ENCODE measurements at regions not wholly inside any gene's neighbourhood (a gene's known extent, or its start where the extent isn't known, plus 50 kb on each side); places are given as distances from the start of the nearest gene placed in this dataset.

DNA sequence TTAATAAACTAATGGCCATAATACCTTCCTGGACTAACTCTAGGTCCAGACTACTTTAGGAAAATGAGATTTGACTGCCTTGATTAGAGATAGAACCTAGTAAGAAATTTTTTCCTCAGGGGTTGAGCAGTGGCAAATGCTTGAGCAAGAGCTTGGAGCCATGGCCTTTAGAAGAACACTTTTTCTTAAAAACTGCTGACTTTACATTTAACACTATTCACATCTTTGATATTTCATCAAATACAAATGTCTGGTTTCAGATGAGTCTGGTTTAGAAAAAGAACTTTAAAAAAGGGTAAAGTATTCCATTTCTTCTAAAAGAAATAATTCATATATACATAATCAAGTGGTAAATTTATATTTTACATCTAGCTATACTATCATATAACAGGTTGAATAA, 680.9 kb upstream of the PITX2 start:
- Histone ChIP-seq H3K9me1 (ENCODE audit: control insufficient read depth, extremely low read depth, insufficient read depth, low read length) (no peaks in the 10 kb centered on the region), H3K4me3 (ENCODE audit: control insufficient read depth in 2 of 3, extremely low read depth in 1 of 3, insufficient read depth in 2 of 3, low read depth in 1 of 3, low read length in 3 of 3) (no peak overlapping the region), H3K27me3 (ENCODE audit: control insufficient read depth, extremely low read depth, insufficient read depth, low read length) (no peaks in the 10 kb centered on the region), H2AFZ (ENCODE audit: control insufficient read depth, low read length) (no peak overlapping the region), H3K36me3 (ENCODE audit: control insufficient read depth in 2 of 2, extremely low read depth in 1 of 2, insufficient read depth in 2 of 2, low read length in 2 of 2) (no peaks in the 10 kb centered on the region), H3K79me2 (ENCODE audit: control insufficient read depth, insufficient read depth, low read length) (no peaks in the 10 kb centered on the region), H3K27ac (ENCODE audit: control insufficient read depth, insufficient read depth, low read length) (no peak overlapping the region), H3K9ac (ENCODE audit: control insufficient read depth, extremely low read depth, insufficient read depth, low read length) (no peak overlapping the region), H3K4me1 (ENCODE audit: control insufficient read depth, extremely low read depth, insufficient read depth, low read length) (no peaks in the 10 kb centered on the region), H3K4me2 (ENCODE audit: control insufficient read depth, extremely low read depth, insufficient read depth, low read depth, low read length) (no peak overlapping the region), H3K9me3 (ENCODE audit: control insufficient read depth, low read depth, low read length) (no peaks in the 10 kb centered on the region), H4K20me1 (ENCODE audit: control insufficient read depth, extremely low read depth, insufficient read depth, low read length) (no peaks in the 10 kb centered on the region)
- DNase-seq (ENCODE audit: low read depth, low spot score) (no peak), FAIRE-seq (no peak)
- TF ChIP-seq, protein P1, sequence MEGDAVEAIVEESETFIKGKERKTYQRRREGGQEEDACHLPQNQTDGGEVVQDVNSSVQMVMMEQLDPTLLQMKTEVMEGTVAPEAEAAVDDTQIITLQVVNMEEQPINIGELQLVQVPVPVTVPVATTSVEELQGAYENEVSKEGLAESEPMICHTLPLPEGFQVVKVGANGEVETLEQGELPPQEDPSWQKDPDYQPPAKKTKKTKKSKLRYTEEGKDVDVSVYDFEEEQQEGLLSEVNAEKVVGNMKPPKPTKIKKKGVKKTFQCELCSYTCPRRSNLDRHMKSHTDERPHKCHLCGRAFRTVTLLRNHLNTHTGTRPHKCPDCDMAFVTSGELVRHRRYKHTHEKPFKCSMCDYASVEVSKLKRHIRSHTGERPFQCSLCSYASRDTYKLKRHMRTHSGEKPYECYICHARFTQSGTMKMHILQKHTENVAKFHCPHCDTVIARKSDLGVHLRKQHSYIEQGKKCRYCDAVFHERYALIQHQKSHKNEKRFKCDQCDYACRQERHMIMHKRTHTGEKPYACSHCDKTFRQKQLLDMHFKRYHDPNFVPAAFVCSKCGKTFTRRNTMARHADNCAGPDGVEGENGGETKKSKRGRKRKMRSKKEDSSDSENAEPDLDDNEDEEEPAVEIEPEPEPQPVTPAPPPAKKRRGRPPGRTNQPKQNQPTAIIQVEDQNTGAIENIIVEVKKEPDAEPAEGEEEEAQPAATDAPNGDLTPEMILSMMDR (optimal IDR thresholded peaks at IDR 0.05 in 1 of 3, IDR thresholded peaks at IDR 0.05 in 1 of 3, conservative IDR thresholded peaks at IDR 0.05 in 1 of 3; ENCODE audit: extremely low read depth in 1 of 3, insufficient read depth in 2 of 3, low read length in 3 of 3) = no peak
- no peak for TF ChIP-seq EZH2 (IDR thresholded peaks at IDR 0.05; ENCODE audit: low read length)
- dilution Hi-C loops (cut with MboI; ENCODE audit: extremely low pct_ligation_motif_present, low sequenced_read_pairs) = no loop called here

DNA sequence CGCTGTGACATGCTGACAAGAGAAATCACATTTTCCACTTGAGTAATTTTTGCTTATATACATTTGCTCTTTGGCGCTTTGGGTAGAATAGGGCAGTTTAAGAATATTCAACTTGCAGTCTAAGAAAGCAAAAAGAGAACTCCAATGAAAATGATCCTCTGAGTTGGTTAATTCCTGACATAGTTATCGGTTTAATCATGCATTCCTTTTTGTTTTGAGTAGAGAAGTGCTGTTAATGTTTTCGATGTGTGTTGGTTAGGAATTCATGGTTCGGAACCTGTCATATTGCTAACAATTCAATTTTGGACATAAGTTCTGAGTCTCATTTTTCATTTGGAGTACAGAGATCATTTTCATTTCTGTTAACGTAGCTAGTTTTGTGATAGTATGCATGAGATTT, 700.6 kb upstream of the PITX2 start:
- Histone ChIP-seq H3K9ac (ENCODE audit: control insufficient read depth, extremely low read depth, insufficient read depth, low read length) (no peak overlapping the region), H3K9me1 (ENCODE audit: control insufficient read depth, extremely low read depth, insufficient read depth, low read length) (no peaks in the 10 kb centered on the region), H3K9me3 (ENCODE audit: control insufficient read depth, low read depth, low read length) (no peaks in the 10 kb centered on the region), H3K27me3 (ENCODE audit: control insufficient read depth, extremely low read depth, insufficient read depth, low read length) (no peaks in the 10 kb centered on the region), H3K4me2 (ENCODE audit: control insufficient read depth, extremely low read depth, insufficient read depth, low read depth, low read length) (no peak overlapping the region), H3K4me3 (ENCODE audit: control insufficient read depth in 2 of 3, extremely low read depth in 1 of 3, insufficient read depth in 2 of 3, low read depth in 1 of 3, low read length in 3 of 3) (no peak overlapping the region), H3K4me1 (ENCODE audit: control insufficient read depth, extremely low read depth, insufficient read depth, low read length) (no peaks in the 10 kb centered on the region), H4K20me1 (ENCODE audit: control insufficient read depth, extremely low read depth, insufficient read depth, low read length) (no peaks in the 10 kb centered on the region), H3K36me3 (ENCODE audit: control insufficient read depth in 2 of 2, extremely low read depth in 1 of 2, insufficient read depth in 2 of 2, low read length in 2 of 2) (no peaks in the 10 kb centered on the region), H3K79me2 (ENCODE audit: control insufficient read depth, insufficient read depth, low read length) (no peaks in the 10 kb centered on the region), H3K27ac (ENCODE audit: control insufficient read depth, insufficient read depth, low read length) (no peak overlapping the region), H2AFZ (ENCODE audit: control insufficient read depth, low read length) (no peak overlapping the region)
- no peak for DNase-seq (ENCODE audit: low read depth, low spot score)
- dilution Hi-C loops (cut with MboI; ENCODE audit: extremely low pct_ligation_motif_present, low sequenced_read_pairs) = no loop called here
- no peak for TF ChIP-seq EZH2 (IDR thresholded peaks at IDR 0.05; ENCODE audit: low read length)
- TF ChIP-seq, protein P1 (optimal IDR thresholded peaks at IDR 0.05 in 1 of 3, IDR thresholded peaks at IDR 0.05 in 1 of 3, conservative IDR thresholded peaks at IDR 0.05 in 1 of 3; ENCODE audit: extremely low read depth in 1 of 3, insufficient read depth in 2 of 3, low read length in 3 of 3) = no peak
- FAIRE-seq = no peak

Data from keratinocyte (primary cell).